ENCODE measurements at regions not wholly inside any gene's neighbourhood (a gene's known extent, or its start where the extent isn't known, plus 50 kb on each side); places are given as distances from the start of the nearest gene placed in this dataset.

- TF ChIP-seq EZH2phosphoT487 (IDR thresholded peaks at IDR 0.05; ENCODE audit: unreplicated experiment) (no peak), ETS1 (IDR thresholded peaks at IDR 0.05) (no peak)
These were observed 214.6 kb upstream of the SERP2 start (continued) for GRCh38 chr13:44158881-44159632.

- H3K36me3 Mint-ChIP-seq (ENCODE audit: low read depth), result no peaks in the 10 kb centered on the region
- H3K4me3 ChIP-seq, result no peak overlapping the region
- H3K27ac ChIP-seq (ENCODE audit: low read depth), result no peak overlapping the region
- H3K27ac Mint-ChIP-seq, result no peak overlapping the region
- no peaks in the 10 kb centered on the region for H3K79me2 ChIP-seq (replicated peaks; ENCODE audit: insufficient read depth)
- ATAC-seq (no peak), DNase-seq (ENCODE audit: low spot score) (no peak)
- H3K36me3 ChIP-seq (ENCODE audit: insufficient read depth), result no peaks in the 10 kb centered on the region
- peaks cover 4% of the 10 kb centered on the region; the same call in 1 of the 2 replicates for H3K9me2 ChIP-seq (ENCODE audit: insufficient read depth)
- no peaks in the 10 kb centered on the region for H3K9me3 Mint-ChIP-seq
- H3K4me1 ChIP-seq (ENCODE audit: insufficient read depth), result no peaks in the 10 kb centered on the region
- no peak overlapping the region for H3K4me3 Mint-ChIP-seq
- no peak overlapping the region for H2AFZ ChIP-seq
- H3K4me1 Mint-ChIP-seq, result peaks cover 8% of the 10 kb centered on the region; the same call in 2 of the 3 replicates
- no peaks in the 10 kb centered on the region for H3F3A ChIP-seq (replicated peaks; ENCODE audit: low read depth)
- H4K20me1 ChIP-seq (replicated peaks; ENCODE audit: insufficient read depth), result no peaks in the 10 kb centered on the region
- H3K27me3 Mint-ChIP-seq (ENCODE audit: insufficient read depth, low read depth, poor library complexity), result no peaks in the 10 kb centered on the region
- H3K4me2 ChIP-seq, result no peak overlapping the region
- H3K27me3 ChIP-seq (ENCODE audit: insufficient read depth), result no peaks in the 10 kb centered on the region
- TF ChIP-seq ETS1 (IDR thresholded peaks at IDR 0.05), result no peak
- TF ChIP-seq ZNF462 (CRISPR knock-in tag; IDR thresholded peaks at IDR 0.05), result no peak
- no peak for TF ChIP-seq POLR2AphosphoS5 (IDR thresholded peaks at IDR 0.05; ENCODE audit: low read depth)
- no peak for TF ChIP-seq STAT1 (IDR thresholded peaks at IDR 0.05; ENCODE audit: unreplicated experiment)
- no peak for TF ChIP-seq CREB1 (CRISPR knock-in tag; IDR thresholded peaks at IDR 0.05; ENCODE audit: low read depth)
- TF ChIP-seq EZH2 (IDR thresholded peaks at IDR 0.05; ENCODE audit: low read depth, unreplicated experiment), result no peak
- no peak for TF ChIP-seq REST (IDR thresholded peaks at IDR 0.05; ENCODE audit: unreplicated experiment)
- no peak for TF ChIP-seq JUNB (IDR thresholded peaks at IDR 0.05; ENCODE audit: unreplicated experiment)
- TF ChIP-seq ZNF331 (CRISPR knock-in tag; IDR thresholded peaks at IDR 0.05; ENCODE audit: low read depth), result no peak
- TF ChIP-seq EZH2phosphoT487 (IDR thresholded peaks at IDR 0.05; ENCODE audit: unreplicated experiment), result no peak
- TF ChIP-seq NANOG (IDR thresholded peaks at IDR 0.05; ENCODE audit: borderline replicate concordance), result no peak
These were observed 213.9 kb upstream of the SERP2 start for GRCh38 chr13:44159633-44160279.
